ENCODE measurements at regions not wholly inside any gene's neighbourhood (a gene's known extent, or its start where the extent isn't known, plus 50 kb on each side); places are given as distances from the start of the nearest gene placed in this dataset.
"Not testable (repeated sequence)": the region's sequence is repeated elsewhere in the genome, so short reads cannot be mapped to it uniquely, and the experiment has no call there.

DNA sequence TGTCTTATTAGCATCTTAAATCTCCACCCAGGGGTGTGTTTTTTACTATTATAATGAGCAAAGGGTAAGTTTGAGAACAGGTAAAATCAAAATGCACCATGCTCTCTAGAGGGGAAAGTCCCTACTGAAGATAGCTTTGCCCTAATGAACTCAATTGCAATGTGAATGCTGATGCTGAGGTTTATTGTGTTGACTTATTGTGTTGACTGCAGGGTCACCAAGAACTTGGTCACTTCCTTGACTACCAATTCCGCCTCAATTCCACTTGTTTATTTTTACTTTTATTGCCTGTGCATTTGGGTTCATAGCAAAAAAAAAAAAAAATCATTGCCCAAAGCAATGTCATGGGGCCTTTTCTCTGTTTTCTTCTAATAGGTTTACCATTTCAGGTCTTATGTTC is 67.7 kb upstream of the SRD5A3 start:
- Histone ChIP-seq H3K36me3 (no peaks in the 10 kb centered on the region), H3K4me3 (no peak overlapping the region), H3K27ac (no peak overlapping the region), H3K4me1 (no peaks in the 10 kb centered on the region), H3K27me3 (no peaks in the 10 kb centered on the region), H3K9me3 (peaks cover 0 to 6% of the 10 kb centered on the region in 2 donors)
- intact Hi-C loops (cut with DNase I; ENCODE audit: low total_unique reads): no loop called here
- no peak for TF ChIP-seq POLR2A (IDR thresholded peaks at IDR 0.05)
- TF ChIP-seq, protein P1, sequence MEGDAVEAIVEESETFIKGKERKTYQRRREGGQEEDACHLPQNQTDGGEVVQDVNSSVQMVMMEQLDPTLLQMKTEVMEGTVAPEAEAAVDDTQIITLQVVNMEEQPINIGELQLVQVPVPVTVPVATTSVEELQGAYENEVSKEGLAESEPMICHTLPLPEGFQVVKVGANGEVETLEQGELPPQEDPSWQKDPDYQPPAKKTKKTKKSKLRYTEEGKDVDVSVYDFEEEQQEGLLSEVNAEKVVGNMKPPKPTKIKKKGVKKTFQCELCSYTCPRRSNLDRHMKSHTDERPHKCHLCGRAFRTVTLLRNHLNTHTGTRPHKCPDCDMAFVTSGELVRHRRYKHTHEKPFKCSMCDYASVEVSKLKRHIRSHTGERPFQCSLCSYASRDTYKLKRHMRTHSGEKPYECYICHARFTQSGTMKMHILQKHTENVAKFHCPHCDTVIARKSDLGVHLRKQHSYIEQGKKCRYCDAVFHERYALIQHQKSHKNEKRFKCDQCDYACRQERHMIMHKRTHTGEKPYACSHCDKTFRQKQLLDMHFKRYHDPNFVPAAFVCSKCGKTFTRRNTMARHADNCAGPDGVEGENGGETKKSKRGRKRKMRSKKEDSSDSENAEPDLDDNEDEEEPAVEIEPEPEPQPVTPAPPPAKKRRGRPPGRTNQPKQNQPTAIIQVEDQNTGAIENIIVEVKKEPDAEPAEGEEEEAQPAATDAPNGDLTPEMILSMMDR (IDR thresholded peaks at IDR 0.05): no peak
- no peak for TF ChIP-seq POLR2AphosphoS5 (IDR thresholded peaks at IDR 0.05)
- DNase-seq (ENCODE audit: low spot score in 2 of 2): no peak

DNA sequence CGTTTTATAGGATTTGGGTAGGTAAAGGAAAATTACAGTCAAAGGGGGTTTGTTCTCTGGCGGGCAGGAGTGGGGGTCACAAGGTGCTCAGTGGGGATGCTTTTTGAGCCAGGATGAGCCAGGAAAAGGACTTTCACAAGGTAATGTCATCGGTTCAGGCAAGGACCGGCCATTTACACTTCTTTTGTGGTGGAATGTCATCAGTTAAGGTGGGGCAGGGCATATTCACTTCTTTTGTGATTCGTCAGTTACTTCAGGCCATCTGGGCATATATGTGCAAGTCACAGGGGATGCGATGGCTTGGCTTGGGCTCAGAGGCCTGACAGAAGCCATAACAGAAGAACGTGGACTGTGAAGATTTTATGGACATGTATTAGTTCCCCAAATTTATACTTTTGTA is 65.6 kb upstream of the SRD5A3 start:
- H3K4me3 ChIP-seq; intact Hi-C loops (cut with DNase I; ENCODE audit: low total_unique reads); H3K27me3 ChIP-seq; H3K36me3 ChIP-seq; DNase-seq (ENCODE audit: low spot score in 2 of 2); H3K27ac ChIP-seq; H3K4me1 ChIP-seq: not testable (repeated sequence)
- H3K9me3 ChIP-seq: peaks cover 10 to 22% of the 10 kb centered on the region in 2 donors

DNA sequence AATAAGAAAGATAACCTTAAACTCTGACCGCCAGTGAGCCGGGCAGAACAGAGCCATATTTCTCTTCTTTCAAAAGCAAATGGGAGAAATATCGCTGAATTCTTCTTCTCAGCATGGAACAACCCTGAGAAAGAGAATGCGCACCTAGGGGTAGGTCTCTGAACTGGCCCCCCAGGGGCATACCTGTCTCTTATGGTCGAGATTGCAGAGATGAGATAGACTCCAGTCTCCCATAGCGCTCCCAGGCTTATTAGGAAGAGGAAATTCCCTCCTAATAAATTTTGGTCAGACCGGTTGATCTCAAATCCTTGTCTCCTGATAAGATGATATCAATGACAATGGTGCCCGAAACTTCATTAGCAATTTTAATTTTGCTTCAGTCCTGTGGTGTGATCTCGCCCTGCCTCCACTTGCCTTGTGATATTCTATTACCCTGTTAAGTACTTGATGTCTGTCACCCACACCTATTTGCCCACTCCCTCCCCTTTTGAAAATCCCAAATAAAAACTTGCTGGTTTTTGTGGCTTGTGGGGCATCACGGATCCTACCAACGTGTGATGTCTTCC is 64.8 kb upstream of the SRD5A3 start:
- intact Hi-C loops (cut with DNase I; ENCODE audit: low total_unique reads); H3K4me1 ChIP-seq; H3K36me3 ChIP-seq; DNase-seq (ENCODE audit: low spot score in 2 of 2); H3K27ac ChIP-seq; H3K27me3 ChIP-seq; H3K4me3 ChIP-seq: not testable (repeated sequence)
- H3K9me3 ChIP-seq: peaks cover 10 to 22% of the 10 kb centered on the region in 2 donors

DNA sequence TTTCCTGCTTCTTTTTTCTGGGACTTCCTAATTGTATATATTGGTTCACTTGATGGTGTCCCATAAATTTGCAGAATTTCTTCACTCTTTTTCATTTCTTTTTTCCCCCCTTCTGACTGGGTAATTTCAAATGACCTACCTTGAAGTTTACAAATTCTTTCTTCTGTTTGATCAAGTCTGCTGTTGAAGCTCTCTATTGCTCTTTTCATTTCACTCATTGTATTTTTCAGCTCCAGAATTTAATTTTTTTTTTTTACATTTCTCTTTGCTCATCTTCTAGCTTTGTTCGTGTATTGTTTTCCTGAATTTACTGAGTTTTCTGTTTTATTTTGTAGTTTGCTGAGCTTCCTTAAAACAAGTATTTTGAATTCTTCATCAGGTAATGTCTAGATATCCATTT is 61.7 kb upstream of the SRD5A3 start:
- Histone ChIP-seq H3K9me3 (peaks cover 10 to 22% of the 10 kb centered on the region in 2 donors), H3K4me3 (no peak overlapping the region), H3K27me3 (no peaks in the 10 kb centered on the region), H3K36me3 (no peaks in the 10 kb centered on the region), H3K4me1 (no peaks in the 10 kb centered on the region), H3K27ac (no peak overlapping the region)
- intact Hi-C loops (cut with DNase I; ENCODE audit: low total_unique reads): no loop called here
- no peak for DNase-seq (ENCODE audit: low spot score in 2 of 2)
- TF ChIP-seq, protein P1 (IDR thresholded peaks at IDR 0.05): no peak
- TF ChIP-seq POLR2AphosphoS5 (IDR thresholded peaks at IDR 0.05) (no peak), POLR2A (IDR thresholded peaks at IDR 0.05) (no peak)

DNA sequence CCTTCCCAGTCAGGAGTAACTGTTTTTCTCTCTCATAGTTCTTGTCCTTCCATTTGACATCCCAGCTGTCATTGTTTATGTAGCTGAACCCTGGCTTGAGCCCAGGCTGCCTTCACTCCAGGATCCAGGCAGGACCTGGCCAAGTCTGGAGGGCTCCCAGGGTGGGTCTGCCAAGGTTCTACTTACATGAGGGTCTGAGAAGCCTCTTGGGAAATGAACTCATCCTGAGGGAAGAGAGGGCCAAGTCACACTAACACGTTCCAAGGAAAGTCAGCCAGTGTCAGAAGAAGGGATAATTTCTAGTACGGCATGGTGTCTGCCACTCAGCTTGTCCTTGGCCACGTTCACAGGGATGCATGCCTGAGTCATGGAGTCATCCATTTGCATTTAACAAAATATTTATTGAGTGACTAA is 54.8 kb upstream of the SRD5A3 start:
- no peaks in the 10 kb centered on the region for H3K27me3 ChIP-seq
- no peaks in the 10 kb centered on the region for H3K36me3 ChIP-seq
- DNase-seq (ENCODE audit: low spot score in 2 of 2): no peak
- H3K4me1 ChIP-seq: no peaks in the 10 kb centered on the region
- TF ChIP-seq, protein P1 (IDR thresholded peaks at IDR 0.05): no peak
- TF ChIP-seq POLR2A (IDR thresholded peaks at IDR 0.05) (no peak), POLR2AphosphoS5 (IDR thresholded peaks at IDR 0.05) (no peak)
- H3K4me3 ChIP-seq: no peak overlapping the region
- intact Hi-C loops (cut with DNase I; ENCODE audit: low total_unique reads): loop anchor here (10.0 kb wide), 1 partner anchor 706 kb away; no protein-coding TSS in a partner anchor
- no peak overlapping the region for H3K27ac ChIP-seq
- H3K9me3 ChIP-seq: no peaks in the 10 kb centered on the region

DNA sequence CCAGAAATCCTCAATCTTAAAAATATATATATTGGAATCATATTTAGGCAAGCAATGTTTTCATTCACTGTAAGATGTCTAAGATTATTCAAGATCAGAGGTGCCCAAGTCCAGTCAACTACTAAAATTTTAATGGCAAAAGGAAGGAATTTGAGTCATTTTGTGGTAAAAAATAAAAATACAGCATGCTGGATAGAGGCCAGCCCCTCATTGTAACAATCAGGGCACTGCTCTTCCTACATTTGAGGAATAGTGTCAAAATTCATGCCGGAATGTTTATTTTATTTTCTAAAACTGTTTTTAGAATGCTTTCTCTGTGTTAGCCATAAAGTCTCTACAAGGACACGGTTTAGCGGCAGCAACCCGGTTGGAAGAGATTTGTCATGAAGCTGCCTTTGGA is 49.9 kb upstream of the SRD5A3 start:
- TF ChIP-seq, protein P1 (IDR thresholded peaks at IDR 0.05): no peak
- TF ChIP-seq POLR2AphosphoS5 (IDR thresholded peaks at IDR 0.05): no peak
- no peak for TF ChIP-seq POLR2A (IDR thresholded peaks at IDR 0.05)
- Histone ChIP-seq H3K36me3 (no peaks in the 10 kb centered on the region), H3K27me3 (no peaks in the 10 kb centered on the region), H3K4me1 (no peaks in the 10 kb centered on the region), H3K4me3 (no peak overlapping the region), H3K27ac (no peak overlapping the region), H3K9me3 (no peaks in the 10 kb centered on the region)
- intact Hi-C loops (cut with DNase I; ENCODE audit: low total_unique reads): loop anchor here (10.0 kb wide), 1 partner anchor 711 kb away; no protein-coding TSS in a partner anchor
- no peak for DNase-seq (ENCODE audit: low spot score in 2 of 2)
